Activated CD4-positive, CD25-positive, alpha-beta regulatory T cell treated with anti-CD3 and anti-CD28 coated beads, Interleukin-2, amount 50 U/mL, for 72 hours (primary cell): ENCODE measurements at regions not wholly inside any gene's neighbourhood (a gene's known extent, or its start where the extent isn't known, plus 50 kb on each side); places are given as distances from the start of the nearest gene placed in this dataset.

Experiments used
- DNase-seq: peaks from one replicate; pipeline ENCODE4 v3.0.0; 2021

DNA sequence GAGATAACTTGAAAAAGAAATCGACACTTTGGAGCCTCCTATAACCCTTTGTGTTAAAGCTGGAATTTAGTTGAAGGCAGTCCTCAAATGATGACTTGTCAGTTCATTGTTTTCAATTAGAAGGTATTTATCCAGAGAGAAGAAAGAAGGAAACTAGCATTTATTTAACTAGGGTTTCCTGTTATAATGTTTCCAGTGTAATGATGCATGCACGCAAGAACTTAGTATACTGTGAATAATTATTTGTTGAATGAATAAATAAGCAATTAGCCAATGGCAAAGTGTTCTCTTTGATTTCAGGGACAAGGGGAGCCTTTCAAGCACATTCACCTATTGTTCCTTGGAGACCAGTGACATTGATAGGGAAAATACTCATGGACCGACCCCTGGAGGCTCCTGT lies 307.4 kb downstream of the KLF5 start:
- DNase-seq = no peak

DNA sequence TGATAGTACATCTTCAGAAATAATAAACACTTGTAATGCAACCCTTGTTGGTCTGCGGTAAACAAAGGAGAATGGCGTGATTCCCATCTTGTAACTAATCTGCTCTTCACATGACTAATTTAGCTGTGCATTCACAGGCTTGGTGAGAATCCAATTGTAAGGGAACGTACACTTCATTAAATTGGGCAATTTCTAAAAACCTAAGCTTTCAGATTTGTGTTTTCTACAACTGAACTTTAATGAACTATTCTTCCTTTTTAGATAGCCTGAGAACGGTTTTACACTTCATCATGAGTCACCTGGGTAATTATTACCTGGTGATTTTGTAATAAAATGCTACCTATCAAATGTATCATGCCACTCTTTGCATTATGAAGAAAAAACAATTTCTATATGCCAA lies 306.9 kb downstream of the KLF5 start:
- no peak for DNase-seq

DNA sequence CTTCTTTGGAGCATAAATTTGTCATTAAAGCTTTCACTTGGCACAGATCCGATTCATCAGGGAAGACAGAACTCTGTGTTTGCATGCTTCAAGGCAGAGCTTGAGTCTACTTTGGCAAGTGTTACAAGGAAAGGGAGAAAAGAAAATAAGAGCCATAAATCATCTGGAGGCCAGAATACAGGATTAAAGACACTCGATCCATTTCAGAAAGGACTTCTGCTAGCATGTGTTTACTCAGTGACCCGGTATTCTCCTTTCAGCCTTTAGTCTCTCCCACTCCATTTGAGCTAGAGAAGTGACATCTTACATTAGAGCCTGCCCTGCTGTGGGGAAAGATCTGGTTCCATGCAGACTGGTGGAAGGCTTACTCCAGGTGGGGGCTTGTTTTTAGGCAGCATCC lies 306.4 kb downstream of the KLF5 start:
- no peak for DNase-seq

DNA sequence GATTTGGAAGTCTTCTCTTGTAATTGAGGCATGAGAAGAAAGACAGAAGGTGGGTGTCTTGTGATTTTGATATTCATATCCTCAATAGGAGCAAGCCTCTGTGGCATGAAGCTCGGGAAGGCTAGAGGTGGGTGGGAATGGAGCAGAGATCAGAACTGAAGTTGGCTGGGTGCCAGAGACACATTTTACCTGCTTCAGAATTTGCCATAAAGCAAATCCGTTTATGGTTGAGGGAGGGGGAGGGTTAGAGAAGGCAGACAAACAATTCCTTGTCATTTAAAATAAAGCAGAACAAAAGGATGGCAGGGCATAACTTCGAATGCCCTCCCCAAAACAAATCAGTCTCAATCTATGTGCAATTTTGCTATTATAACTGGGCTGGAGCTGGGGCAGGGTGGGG lies 305.9 kb downstream of the KLF5 start:
- no peak for DNase-seq

DNA sequence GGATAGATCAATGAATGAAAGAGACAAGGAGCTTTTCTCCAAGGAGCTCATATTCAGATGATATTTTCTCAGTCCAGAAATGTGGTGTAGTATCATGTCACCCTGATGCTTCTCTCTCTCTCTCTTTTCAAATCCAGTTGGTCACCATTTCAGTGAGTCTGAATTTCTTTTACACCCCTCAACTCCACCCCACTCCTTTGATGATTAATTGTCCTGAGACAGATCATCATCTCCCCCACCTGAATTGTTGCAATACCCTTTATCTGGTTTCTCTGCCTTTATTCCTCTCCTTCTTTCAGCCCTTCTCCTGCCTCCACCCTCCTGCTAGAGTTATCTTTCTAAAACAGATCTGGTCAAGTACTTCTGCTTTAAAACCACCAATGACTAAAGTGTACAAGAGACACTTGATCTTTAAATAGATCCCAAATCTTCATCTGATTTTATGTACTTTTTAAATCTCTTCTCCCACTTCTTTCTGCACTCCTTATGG lies 299.8 kb downstream of the KLF5 start:
- no peak for DNase-seq

DNA sequence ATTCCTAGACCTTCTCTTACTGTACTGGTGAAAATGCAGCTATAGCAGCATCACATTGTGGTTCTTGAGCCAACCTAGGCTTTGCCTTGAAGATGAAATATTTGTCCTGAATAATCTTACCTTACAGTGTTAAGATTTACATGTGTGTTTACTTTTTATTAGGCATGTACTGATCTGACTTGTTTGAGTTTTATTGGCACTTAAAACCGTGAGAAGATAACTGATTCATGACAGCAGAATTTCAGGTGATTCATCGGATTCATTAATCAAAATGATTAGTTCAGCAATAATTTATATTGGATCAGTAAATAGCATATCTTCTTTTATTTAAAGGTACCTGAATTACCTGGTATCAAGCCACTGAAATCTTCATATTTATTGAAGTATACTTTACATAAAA lies 296.3 kb downstream of the KLF5 start:
- no peak for DNase-seq

DNA sequence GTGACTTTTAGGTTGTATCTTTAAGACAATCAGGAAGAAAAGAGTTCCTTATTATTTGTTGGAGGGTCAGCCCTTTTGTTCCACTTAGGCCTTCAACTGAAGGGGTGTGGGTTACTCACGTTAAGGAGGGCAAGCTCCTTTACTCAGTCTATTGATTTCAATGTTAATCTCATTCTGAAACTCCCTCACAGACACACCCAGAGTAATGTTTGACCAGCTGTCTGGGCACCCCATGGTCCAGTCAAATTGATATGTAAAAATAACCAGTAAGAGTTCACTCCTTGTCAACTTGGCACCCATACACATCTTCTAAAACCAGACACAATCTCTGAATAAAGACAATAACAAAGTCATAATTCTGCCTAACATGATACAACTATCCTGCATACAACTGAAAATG lies 292.9 kb downstream of the KLF5 start:
- DNase-seq = no peak

DNA sequence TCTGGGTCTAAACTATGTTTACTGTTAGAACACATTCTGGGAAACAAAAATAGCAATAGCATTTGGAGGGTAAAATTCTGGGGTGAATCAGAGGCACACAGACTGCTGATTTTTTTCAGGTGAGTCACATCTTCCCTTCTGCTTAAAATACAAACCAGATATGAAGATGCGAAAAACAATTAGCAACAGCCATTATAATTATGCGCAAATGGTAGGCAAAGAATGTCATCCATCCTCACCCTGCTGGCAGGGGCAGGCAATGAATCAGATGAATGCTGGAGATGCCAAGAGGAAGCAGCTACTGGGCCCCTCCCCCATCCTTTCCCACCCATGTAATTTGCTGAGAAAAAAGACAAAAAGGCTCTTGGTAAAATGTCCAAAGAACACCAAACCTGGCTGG lies 282.9 kb downstream of the KLF5 start:
- DNase-seq = no peak

DNA sequence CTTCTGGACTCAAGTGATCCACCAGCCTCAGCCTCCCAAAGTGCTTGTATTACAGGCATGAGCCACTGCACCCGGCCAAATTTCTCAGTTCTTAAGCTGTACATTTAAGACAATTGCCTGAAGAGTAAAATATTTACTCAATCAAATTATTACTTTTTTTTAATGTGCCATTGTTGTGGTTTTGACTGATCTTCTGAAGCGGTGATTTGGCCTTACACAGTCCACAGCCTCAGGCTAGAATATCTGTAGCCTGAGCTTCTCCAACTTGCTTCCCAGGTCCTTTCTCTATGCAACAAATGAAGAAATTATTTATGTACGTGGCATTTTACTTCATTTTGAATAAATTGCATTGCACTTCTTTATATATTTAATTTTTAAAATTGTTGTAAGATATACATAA lies 281.3 kb downstream of the KLF5 start:
- DNase-seq = no peak

DNA sequence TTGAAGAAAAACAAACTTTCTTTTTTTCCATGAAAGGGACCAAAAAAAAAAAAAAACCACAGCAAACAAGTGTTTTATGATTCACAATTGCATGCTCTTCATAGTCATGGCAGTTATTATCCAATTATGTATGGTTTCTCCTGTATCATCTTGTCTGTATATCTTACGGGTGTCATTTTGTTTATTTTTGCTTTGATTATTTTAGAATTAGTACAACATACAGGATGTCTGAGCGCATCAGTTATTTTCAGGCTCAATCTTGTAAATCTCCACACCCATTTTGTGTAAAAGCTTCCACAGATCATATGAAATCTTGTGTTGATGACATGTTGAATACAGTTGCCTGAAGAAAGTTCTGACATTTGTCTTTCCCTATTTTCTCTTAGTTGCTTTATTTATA lies 280.3 kb downstream of the KLF5 start:
- DNase-seq = no peak

DNA sequence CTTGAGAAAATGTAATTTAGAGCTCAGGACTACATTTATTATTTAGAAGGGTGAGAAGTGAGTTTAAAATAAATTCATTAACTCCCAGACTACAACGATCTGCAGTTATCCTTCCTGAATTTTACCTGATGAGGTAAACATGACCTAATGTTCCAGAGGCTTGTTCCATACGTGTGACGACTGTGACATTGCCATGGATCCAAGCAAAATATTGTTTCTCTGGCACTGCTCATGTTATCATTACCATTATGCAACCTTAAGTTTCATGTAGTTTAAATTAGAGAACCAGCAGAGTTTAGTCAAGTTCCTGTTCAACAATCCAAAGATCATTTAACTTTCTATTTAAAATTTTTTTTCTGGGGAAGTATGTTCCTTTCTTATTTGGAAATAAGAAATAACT lies 279.6 kb downstream of the KLF5 start:
- DNase-seq = no peak

DNA sequence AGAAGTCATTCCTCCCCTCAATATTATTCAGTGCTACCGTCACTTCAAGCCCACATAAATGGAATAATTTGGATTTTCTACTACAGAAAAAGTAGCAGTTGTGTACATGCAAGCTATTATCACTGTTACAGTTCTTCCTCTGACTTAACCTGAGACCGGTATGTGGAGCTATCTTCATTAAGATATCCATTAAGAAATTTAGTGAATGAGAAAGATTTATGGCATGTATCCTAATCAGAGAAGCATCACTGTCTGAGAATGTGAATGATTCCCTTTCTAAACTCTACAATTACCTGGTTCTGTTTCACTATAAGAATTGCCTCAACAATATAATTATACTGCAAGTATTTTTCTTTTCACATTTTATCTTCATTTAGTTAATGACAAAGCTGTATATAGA lies 278.7 kb downstream of the KLF5 start:
- DNase-seq = no peak

DNA sequence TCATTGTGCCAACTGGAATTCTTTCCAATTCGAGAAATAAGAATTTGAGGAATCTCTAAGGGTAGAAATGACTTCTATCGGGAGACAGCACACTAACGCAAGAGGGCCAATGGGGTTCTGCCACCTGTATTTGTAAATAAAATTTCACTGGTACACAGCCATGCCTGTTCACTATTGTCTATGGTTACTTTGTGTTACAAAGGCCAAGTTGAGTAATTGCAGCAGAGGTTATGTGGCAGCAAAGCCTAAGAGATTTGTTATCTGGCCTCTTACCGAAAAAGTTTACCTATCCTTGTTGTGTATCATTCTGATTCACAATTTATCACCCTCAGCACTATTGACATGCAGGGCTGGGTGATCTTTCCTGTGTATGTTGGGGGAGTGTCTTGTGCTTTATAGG lies 278.0 kb downstream of the KLF5 start:
- no peak for DNase-seq

DNA sequence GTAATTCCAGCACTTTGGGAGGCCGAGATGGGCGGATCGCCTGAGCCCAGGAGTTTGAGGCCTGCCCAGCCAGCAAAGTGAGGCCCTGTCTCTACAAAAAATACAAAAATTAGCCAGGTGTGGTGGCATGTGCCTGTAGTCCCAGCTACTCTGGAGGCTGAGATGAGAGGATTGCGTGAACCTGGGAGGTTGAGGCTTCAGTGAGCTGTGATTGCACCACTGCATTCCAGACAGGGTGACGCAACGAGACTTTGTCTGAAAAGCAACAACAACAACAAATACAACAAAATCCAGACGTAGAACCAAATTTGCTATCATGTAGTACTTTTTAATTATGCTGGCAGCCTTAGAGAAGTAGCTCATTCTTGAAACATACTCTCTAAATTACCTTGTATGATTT lies 277.1 kb downstream of the KLF5 start:
- DNase-seq = no peak

DNA sequence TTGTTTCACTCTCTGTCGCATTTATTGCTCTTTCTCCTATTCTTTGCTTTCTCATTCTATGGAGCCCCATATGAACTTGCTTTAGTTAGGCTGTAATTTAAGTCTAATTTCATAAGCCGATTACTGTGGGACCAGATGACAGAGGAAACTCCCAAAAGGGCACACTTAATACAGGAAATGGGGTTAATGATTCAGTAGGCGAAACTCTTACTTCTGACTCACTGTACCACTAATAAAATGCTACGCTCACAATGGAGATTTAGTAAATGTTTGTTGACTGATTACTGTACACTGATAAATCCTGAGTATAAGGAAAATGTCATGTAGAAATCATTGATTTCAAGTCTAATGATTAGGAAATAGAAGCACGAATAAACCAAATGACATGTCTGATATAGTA lies 276.4 kb downstream of the KLF5 start:
- no peak for DNase-seq

DNA sequence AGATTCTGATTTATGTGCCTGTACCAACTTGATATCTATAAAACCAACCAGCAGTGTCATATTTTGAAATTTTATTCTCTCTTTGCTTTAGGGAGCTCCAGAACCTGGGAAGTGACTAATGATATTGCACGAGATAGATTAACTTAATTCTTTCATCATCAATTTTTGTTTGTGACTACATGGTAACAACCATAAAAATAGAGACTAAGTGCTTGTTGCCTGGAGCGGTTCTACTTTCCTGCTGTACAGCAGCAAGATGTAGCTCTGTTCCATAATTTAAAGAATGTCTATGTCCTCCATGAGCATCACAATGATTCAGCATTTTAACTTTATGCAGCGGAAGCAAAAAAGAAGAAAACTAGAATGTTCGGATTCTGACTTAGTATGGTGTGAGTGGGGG lies 275.6 kb downstream of the KLF5 start:
- DNase-seq = no peak

DNA sequence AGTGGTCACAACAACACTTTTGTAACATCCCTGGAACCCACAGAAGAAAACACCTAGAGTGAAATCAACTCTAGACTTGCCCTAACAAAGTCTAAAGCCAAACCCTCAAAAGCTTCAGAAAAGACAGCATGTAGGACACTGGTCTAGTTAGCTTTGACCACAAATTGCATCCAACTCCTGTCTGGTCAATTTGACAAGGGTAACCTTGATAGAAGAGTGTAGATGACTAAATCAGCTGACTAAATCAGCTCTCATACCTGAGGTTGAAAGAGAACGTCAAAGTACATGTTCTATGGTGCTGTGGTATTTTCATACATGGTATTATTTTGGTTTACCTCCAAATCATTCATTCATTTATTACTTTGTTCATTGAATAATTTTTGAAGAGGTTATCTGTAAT lies 272.8 kb downstream of the KLF5 start:
- no peak for DNase-seq

DNA sequence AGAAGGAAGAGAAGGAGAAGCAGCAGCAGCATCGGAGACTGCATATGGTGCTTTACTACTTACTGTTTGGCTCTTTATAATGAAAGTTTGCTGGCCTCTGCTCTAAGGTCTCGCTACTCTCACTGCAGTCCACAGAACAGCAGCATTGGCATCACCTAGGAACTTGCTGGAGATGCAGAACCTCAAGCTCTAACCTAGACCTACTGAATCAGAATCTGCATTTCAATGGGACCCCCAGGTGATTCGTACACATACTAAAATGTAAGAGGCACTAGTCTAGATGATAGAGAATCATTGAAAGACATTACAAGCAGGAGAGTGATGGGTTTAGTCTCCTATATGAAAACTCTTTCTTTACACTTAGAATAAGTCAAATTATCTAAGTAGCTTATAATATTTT lies 270.6 kb downstream of the KLF5 start:
- DNase-seq = no peak

DNA sequence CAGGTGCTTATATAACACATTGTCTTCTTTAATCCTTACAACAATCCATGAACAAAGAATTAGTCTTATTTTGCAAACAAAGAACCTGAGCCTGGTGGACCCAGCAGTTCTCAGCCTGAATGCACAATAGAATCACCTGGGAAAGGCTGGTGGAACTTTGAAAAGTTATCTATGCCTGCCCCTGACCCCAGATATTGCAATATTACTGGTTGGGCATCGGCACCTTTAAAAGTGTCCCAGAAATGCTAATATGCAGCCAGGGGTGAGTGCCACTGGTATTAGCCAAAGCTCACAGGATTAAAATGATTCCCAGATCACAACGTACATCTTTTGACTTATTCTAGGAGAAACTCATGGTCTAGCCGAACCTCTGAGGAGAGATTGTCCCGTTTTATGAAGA lies 268.8 kb downstream of the KLF5 start:
- no peak for DNase-seq

DNA sequence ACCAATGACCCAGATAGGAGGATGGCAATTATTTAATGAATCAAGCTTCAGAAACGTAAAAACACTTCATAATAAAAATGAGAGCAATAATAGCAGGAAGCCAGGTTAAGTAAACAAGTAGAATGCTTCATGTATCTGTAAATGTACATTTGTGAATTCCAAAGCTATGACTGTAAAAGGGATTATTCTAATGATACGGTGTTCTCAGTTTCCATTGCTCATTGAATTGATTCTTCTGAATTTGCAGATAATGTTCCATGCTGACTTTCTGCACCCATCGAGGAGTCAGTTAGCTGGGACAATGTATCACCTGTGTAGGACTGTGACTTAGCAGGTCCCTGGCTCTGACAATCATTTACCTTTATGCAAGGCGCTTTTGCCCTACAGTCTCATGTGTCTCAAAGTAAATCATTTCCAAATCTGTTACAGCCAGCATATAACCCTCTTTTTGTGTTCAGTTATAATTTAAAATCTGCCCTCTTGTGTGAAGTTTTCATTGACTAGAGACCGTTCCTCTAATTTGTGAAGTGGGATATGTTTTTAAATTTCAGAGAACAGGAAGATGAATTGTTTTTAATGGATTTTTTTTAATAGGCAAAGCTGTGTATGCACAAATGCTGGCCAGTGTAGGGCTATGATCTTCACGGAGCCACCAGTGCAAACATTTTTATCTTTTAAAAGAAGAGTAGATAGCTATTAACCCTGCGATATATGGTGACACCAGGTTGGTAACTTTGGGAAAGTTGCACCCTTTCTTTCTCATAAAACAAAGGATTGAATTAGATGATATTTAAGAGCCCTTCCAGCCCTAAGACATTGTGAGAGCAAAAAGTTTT lies 267.1 kb downstream of the KLF5 start:
- DNase-seq = no peak

DNA sequence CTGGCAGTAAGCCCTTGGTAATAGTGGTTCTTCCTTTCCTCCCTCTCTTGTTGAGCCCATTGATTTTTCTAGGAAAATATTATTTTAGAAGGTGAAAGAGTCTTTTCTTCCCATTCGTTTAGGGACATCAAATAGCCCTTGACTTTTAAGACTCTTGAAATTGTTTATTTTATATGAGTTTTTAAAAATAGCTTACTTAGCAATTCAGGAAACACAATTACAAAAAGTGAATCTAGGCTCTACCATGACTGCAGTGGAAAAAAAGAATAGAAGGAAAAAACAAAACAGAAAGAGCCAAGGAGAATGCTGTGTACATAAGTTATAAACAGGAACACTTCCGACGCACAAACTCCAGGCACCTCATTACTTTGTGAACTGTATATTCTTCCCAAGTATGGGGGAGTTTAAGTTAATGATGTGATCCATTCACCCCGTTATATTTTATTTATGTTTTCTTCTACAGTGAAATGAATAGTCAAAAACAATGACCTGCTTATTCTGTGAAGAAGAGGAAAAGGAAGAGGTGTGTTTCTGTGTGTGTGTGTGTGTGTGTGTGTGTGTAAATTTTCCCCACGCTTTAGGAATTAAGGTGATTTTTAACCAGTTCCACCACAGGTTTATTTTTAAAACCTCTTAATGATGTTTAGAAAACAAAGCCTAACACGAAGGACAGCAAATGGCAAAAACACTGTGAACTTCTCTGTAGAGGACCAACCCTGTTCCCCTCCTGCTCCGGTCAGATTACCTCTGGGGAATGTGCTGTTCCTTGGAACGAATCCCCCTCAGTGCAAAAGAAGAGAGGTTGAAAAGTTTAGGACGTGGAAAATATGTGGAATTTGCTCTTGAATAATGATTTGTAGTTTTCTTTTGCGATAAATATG lies 266.3 kb downstream of the KLF5 start:
- no peak for DNase-seq

DNA sequence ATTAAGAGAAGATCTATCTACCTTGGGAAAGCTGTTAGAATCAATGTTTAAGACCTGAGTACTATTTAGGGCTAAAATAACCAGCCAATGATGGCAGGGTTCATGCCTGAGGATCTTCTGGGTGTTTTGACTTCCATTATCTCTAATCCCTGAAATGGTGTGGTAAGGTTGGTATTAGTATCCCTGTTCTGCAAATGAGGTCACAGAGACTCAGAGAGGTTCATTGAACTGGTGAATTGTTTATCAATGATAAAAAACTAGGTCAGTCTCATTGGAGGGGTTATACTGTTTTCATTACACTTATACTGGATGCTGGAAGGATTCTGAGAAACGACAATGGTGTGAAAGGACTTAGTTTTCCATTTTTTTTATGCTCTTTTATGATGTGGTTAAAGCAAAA lies 264.8 kb downstream of the KLF5 start:
- DNase-seq = no peak

DNA sequence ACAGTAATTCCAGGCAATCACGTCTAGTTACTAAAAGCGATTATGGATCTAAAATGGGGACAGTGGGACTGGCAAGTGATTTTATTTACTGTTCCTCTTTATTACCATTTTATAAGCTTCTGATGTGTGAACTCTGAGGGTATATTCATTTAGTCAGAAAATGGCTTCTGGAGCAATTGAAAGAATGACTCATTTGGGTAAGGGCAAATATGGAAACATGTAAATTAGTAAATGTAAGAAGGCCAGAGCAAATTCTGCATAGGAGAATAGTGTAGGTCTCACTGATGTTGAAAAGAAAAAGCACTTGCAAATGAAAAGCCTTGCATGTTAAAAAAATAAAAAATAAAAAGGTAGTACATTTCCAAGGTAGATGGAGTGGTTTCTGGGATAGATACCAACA lies 262.2 kb downstream of the KLF5 start:
- no peak for DNase-seq

DNA sequence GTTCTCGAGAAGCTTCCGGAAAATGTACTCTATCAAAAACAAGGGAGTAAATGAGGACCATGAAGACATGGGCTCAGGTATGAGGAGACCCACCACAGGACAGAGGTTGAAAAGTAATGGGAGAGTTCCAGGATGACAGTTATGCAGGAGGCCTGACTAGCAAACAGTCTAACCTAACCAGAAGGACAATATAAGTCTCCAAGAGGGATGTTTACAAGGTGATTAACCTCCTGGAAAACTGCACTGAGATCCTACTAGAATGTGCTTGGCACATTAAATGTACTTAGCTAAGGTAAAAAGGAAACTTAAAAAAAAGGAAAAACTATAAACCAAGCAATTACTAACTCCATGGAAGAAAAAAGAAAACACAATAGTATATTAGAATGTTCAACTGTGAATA lies 258.3 kb downstream of the KLF5 start:
- DNase-seq = no peak
